KG1 (cell line): ENCODE measurements at regions not wholly inside any gene's neighbourhood (a gene's known extent, or its start where the extent isn't known, plus 50 kb on each side); places are given as distances from the start of the nearest gene placed in this dataset.
"Not testable (repeated sequence)": the region's sequence is repeated elsewhere in the genome, so short reads cannot be mapped to it uniquely, and the experiment has no call there.

ENCODE experiments used
- DNase-seq: peaks from one replicate; lab custom pipeline; 2025; lab: John Stamatoyannopoulos, UW

GRCh38 chr1:185467122-185467521 lies 150.1 kb upstream of the IVNS1ABP start:
- no peak for DNase-seq

- no peak for DNase-seq
These were observed 147.7 kb upstream of the IVNS1ABP start for GRCh38 chr1:185464777-185465176.

- no peak for DNase-seq
These were observed 146.4 kb upstream of the IVNS1ABP start for GRCh38 chr1:185463433-185463832.

DNA sequence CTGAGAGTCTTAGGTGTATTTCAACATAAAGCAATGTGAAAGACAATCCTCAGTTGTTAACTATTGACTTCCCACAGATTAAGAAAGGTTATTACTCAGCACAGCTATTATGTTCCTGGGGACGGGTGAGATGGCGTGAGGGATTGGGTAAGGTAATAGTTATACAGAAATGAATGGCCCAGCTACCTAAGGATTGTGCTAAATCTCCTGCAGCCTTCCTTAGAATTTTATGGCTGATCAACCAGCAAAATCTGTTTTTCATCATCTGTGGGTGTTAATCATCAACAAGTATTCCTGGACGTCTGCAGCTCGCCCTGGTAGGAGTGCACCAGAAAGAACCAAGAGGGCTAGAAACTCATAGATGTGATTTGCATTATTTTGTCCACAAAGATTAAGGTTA lies 146.0 kb upstream of the IVNS1ABP start:
- DNase-seq: no peak

DNA sequence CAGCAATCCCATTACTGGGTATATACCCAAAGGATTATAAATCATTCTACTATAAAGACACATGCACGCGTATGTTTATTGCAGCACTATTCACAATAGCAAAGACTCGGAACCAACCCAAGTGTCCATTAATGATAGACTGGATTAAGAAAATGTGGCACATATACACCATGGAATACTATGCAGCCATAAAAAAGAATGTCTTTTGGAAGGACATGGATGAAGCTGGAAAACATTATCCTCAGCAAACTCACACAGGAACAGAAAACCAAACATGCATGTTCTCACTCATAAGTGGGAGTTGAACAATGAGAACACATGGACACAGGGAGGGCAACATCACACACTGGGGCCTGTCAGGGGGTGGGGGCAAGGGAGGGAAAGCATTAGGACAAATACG lies 143.7 kb upstream of the IVNS1ABP start:
- DNase-seq: not testable (repeated sequence)

DNA sequence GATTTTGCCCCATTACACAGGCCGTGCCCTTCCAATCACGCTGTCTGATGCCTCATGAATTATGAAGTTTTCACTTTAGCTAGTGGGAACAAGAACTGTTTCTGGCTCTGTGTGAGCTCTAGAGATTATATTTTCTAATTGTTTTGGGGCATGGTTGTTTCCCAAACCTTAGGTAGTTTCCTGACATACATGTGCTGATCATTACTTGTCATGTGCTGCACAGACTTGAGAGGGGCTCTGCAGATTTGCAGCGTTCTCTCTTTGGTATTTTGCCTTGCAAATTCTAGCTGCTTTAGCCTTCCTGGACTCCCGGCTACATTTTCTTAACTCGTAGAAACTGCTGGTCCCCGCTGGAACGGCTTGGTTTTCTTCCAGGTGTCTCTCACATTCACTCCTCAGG lies 142.1 kb upstream of the IVNS1ABP start:
- DNase-seq: no peak

GRCh38 chr1:185458670-185459069 lies 141.6 kb upstream of the IVNS1ABP start:
- no peak for DNase-seq

DNA sequence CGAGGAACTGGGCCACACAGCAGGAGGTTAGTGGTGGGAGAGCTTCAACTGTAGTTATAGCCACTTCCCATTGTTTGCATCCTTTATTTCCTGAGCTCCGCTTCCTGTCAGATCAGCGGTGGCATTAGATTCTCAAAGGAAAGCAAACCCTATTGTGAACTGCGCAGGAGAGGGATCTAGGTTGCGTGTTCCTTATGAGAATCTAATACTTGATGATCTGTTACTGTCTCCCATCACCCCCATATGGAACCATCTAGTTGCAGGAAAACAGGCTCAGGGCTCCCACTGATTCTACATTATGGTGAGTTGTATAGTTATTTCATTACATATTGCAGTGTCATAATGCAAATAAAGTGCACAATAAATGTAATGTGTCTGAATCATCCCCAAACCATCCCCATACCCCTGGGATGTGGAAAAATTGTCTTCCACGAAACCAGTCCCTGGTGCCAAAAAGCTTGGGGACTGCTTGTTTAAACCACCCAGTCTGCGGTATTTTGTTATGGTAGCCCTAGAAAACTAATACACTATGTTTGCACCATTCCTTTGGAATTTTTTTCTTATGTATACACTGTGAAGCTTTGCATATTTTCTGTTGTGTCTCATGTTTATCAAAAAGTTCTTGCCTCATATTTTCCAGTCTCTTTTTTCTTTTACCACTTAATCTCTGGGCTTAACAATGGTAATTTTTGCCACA lies 136.6 kb upstream of the IVNS1ABP start:
- DNase-seq: no peak

GRCh38 chr1:185450917-185451316 lies 133.9 kb upstream of the IVNS1ABP start:
- DNase-seq: no peak

DNA sequence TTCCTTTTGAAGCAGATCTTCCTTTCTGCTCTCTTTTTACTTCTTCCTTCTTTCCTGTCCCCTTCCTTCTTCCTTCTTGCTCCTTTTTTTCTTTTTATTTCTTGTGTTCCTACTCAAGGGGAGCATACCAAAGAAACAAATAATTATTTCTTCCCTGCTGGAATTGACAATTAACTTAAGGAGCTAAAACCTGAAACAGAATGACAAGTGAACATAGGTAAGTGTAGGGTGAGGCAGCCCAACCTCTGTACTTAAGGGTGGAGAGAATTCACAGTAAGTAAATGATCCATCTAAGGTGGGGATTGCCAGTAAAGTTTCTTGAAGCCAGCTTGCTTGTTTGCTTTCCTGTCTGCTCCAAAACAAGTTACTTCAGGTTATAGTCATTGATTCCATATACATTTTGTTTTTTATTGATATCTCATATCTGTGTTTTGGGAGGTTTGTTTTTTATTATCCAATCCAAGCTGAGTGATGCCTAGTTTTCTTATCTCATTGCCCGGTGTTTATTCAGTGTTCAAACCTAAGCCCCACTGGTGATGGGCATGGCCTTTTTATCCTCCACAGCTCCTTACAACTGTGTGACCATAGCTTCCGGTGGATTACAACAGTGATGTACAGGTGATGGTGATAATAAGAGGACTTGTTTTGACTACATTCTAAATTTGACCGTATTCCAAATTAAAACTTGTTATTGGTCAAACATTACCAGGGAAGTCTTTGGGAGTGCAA lies 133.2 kb upstream of the IVNS1ABP start:
- DNase-seq: no peak

- no peak for DNase-seq
These were observed 132.5 kb upstream of the IVNS1ABP start for GRCh38 chr1:185449378-185450059.

GRCh38 chr1:185448591-185449186 lies 131.6 kb upstream of the IVNS1ABP start:
- DNase-seq: no peak

- no peak for DNase-seq
These were observed 129.1 kb upstream of the IVNS1ABP start for GRCh38 chr1:185446131-185446530.

DNA sequence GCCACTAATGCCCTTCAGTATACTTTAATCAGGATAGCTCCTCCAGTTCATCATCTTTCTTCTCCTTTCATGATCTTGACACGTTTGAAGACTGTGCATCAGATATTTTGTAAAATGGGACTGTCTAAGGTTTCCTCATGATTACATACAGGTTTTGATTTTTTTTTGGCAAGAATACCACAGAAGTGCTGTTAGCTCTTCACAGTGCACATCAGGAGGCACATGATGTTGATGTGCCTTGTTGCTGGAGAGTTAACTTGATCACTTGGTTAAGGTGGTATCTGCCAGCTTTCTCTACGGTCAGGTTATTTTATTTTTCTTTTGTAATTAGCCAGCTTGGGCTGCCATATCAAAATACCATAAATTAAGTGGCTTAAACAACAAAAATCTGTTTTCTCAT lies 128.6 kb upstream of the IVNS1ABP start:
- no peak for DNase-seq

- DNase-seq: no peak
These were observed 127.6 kb upstream of the IVNS1ABP start for GRCh38 chr1:185444676-185445075.

DNA sequence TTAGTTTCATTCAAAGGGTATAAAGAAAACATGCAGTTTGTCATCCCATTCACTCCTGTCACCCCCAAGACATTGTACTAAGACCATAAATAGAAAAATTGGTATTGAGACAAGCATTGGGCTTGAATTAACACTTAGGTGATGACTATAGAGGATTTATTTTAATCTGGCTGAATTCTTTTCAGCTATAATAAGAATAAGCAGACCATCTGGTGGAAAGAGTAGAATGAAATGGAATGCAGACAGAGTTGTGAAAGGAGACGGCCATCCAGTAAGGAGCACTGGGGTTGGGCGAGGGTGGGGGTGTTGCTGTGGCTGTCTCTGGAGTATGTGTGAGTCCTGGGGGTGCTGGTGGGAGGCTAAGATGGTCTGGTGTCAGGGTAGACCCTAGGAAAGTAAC lies 125.0 kb upstream of the IVNS1ABP start:
- no peak for DNase-seq

GRCh38 chr1:185441605-185442004 lies 124.6 kb upstream of the IVNS1ABP start:
- DNase-seq: no peak

- DNase-seq: no peak
These were observed 123.8 kb upstream of the IVNS1ABP start for GRCh38 chr1:185440877-185441276.

DNA sequence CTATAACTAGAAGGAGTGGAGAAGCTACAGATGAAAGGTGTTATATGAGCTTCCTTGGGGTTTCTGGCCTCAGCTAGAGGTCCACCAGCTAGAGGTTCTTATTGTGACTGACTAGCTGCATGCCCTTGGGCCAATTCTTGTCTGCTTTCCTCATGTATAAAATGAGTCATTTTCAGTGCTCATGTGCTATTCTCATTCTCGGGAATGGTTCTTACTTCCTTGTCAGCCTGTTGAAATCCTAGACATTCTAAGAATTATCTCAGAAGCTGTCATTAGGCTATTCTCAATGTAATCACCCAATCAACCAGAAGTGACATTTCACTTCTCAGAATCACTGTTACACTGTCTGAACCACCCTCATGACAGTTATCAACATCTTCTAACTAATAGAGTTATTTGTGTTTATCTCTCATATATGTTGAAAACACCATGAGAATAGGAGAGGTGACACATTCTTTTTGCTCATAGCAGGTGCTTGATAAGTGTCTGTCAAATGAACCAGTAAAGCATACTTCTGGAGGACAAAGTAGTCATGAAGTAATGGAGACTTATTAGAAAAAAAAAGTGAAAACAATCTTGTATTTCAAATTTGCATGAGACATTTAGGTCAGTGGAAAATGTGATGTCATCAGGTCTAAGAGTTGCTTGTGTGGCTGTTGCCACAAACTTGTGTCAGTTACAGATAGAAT lies 122.8 kb upstream of the IVNS1ABP start:
- no peak for DNase-seq

- DNase-seq: no peak
These were observed 121.9 kb upstream of the IVNS1ABP start for GRCh38 chr1:185438936-185439335.

GRCh38 chr1:185435696-185436379 lies 118.8 kb upstream of the IVNS1ABP start:
- no peak for DNase-seq

DNA sequence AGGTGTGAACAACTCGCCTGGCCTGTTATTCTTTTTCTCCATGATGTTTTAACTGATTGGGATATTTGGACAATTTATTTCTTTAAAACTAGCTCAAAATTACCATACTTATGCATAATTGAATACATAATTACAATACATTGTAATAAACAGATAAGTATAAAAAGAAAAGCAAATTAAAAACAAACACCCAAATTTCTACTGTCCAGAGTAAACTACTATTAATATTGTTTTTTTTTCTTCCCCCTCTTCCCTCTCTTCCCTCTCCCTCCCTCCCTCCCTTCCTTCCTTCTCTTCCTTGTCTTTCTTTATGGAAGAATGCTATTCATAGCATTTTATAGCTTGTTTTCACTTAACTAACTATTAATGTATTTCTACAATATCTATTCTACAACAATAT lies 117.7 kb upstream of the IVNS1ABP start:
- DNase-seq: no peak
